ENCODE measurements at regions not wholly inside any gene's neighbourhood (a gene's known extent, or its start where the extent isn't known, plus 50 kb on each side); places are given as distances from the start of the nearest gene placed in this dataset.

GRCh38 chr12:47558625-47559345 is 147.0 kb downstream of the RPAP3 start:
- Histone ChIP-seq H3K36me3 (no peaks in the 10 kb centered on the region), H3K27me3 (no peaks in the 10 kb centered on the region), H3K27ac (no peak overlapping the region), H3K4me3 (no peak overlapping the region), H3K9ac (ENCODE audit: low read depth in 2 of 2, low read length in 2 of 2) (no peak overlapping the region), H3K9me3 (no peaks in the 10 kb centered on the region), H3K4me1 (no peaks in the 10 kb centered on the region)
- TF ChIP-seq, protein P1, sequence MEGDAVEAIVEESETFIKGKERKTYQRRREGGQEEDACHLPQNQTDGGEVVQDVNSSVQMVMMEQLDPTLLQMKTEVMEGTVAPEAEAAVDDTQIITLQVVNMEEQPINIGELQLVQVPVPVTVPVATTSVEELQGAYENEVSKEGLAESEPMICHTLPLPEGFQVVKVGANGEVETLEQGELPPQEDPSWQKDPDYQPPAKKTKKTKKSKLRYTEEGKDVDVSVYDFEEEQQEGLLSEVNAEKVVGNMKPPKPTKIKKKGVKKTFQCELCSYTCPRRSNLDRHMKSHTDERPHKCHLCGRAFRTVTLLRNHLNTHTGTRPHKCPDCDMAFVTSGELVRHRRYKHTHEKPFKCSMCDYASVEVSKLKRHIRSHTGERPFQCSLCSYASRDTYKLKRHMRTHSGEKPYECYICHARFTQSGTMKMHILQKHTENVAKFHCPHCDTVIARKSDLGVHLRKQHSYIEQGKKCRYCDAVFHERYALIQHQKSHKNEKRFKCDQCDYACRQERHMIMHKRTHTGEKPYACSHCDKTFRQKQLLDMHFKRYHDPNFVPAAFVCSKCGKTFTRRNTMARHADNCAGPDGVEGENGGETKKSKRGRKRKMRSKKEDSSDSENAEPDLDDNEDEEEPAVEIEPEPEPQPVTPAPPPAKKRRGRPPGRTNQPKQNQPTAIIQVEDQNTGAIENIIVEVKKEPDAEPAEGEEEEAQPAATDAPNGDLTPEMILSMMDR (IDR thresholded peaks at IDR 0.05): no peak
- intact Hi-C loops (cut with DNase I): no loop called here
- no peak for DNase-seq

DNA sequence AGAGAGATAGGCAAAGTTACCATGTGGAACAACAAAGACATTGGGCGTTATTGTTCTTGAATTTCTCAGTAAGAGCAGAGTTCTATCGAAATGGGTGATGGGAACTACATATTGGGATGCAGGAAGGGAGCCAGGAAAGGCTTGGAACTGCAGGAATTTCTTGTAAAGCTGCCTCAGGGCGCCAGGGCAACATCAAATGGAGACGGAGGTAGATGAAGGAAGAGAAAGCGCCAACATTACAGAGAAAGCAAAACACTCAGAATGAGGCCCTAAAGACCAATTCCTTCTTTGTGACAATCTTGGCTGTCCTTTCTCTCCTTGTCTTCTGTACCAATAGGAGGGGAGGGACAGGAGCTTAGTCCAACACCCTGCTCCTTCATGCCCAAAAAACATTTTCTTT is 148.4 kb downstream of the RPAP3 start:
- H3K9me3 ChIP-seq: no peaks in the 10 kb centered on the region
- no peaks in the 10 kb centered on the region for H3K4me1 ChIP-seq

GRCh38 chr12:47556261-47557030 is 149.4 kb downstream of the RPAP3 start:
- intact Hi-C loops (cut with DNase I): no loop called here
- no peak for DNase-seq
- no peak overlapping the region for H3K9ac ChIP-seq (ENCODE audit: low read depth in 2 of 2, low read length in 2 of 2)
- H3K27ac ChIP-seq: no peak overlapping the region
- H3K4me1 ChIP-seq: no peaks in the 10 kb centered on the region
- H3K4me3 ChIP-seq: no peak overlapping the region
- no peaks in the 10 kb centered on the region for H3K27me3 ChIP-seq
- no peaks in the 10 kb centered on the region for H3K9me3 ChIP-seq
- no peaks in the 10 kb centered on the region for H3K36me3 ChIP-seq
- TF ChIP-seq, protein P1 (IDR thresholded peaks at IDR 0.05): no peak

More for the DNA sequence above, 148.4 kb downstream of the RPAP3 start:
- Histone ChIP-seq H3K27ac (no peak overlapping the region), H3K36me3 (no peaks in the 10 kb centered on the region), H3K9ac (ENCODE audit: low read depth in 2 of 2, low read length in 2 of 2) (no peak overlapping the region), H3K27me3 (no peaks in the 10 kb centered on the region), H3K4me3 (no peak overlapping the region)
- intact Hi-C loops (cut with DNase I): no loop called here
- TF ChIP-seq, protein P1 (IDR thresholded peaks at IDR 0.05): no peak
- no peak for DNase-seq

DNA sequence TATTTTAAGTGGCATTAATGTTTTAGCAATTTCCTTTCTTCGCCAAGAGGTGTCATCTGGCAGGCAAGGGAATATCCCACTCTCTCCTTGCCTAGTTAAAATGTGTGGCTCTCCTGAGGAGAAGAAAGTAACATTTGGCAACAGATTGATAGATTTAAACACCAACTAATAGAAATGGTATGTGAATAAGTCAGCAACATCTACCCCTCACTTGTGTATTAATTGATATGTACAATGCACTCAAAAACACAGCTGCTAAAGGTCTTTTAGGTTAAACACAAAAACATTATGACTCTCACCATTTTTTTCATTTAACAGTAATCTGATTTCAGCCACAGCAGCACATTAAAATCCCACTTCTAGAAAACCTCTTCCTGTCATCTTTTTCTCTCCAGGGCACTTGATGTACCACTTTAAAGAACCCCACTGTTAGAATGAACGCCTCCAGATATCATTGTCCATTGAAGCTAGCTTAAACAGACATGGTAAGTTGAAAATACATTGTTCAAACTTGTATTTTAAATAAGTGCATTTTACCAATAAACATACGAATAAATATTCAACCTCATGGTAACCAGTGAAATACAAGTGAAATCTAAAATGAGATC is 151.7 kb downstream of the RPAP3 start:
- Histone ChIP-seq H3K4me1 (no peaks in the 10 kb centered on the region), H3K9me3 (no peaks in the 10 kb centered on the region), H3K9ac (ENCODE audit: low read depth in 2 of 2, low read length in 2 of 2) (no peak overlapping the region), H3K27ac (no peak overlapping the region), H3K4me3 (no peak overlapping the region), H3K27me3 (no peaks in the 10 kb centered on the region), H3K36me3 (no peaks in the 10 kb centered on the region)
- no peak for DNase-seq
- TF ChIP-seq, protein P1 (IDR thresholded peaks at IDR 0.05): no peak
- intact Hi-C loops (cut with DNase I): no loop called here

GRCh38 chr12:47553266-47553665 is 152.6 kb downstream of the RPAP3 start:
- Histone ChIP-seq H3K27ac (no peak overlapping the region), H3K4me3 (no peak overlapping the region), H3K9ac (ENCODE audit: low read depth in 2 of 2, low read length in 2 of 2) (no peak overlapping the region), H3K36me3 (no peaks in the 10 kb centered on the region), H3K9me3 (no peaks in the 10 kb centered on the region), H3K4me1 (no peaks in the 10 kb centered on the region), H3K27me3 (no peaks in the 10 kb centered on the region)
- DNase-seq: no peak
- TF ChIP-seq, protein P1 (IDR thresholded peaks at IDR 0.05): no peak
- intact Hi-C loops (cut with DNase I): no loop called here

Measured in colonic mucosa (tissue), 4 donors.